AG10803 (cell line): ENCODE measurements at regions not wholly inside any gene's neighbourhood (a gene's known extent, or its start where the extent isn't known, plus 50 kb on each side); places are given as distances from the start of the nearest gene placed in this dataset.

ENCODE experiments used
- DNase-seq: peaks from one replicate; pipeline ENCODE4 v3.0.0; 2010; ENCODE audit warnings: low read depth
- H3K4me3 ChIP-seq: 2 replicates; pipeline ENCODE4 v1.5.1; 2011; ENCODE audit warnings: mild to moderate bottlenecking, low read length, control low read depth
- CTCF ChIP-seq: conservative IDR thresholded peaks from 2 replicates; pipeline ENCODE4 v1.5.1; 2011; ENCODE audit warnings: mild to moderate bottlenecking, low read length, control low read depth, inconsistent platforms

- no peak for DNase-seq
- H3K4me3 ChIP-seq, result no peak overlapping the region
- TF ChIP-seq CTCF, result no peak
Observed at GRCh38 chr9:81132318-81132717, 557.0 kb downstream of the TLE1 start.

- no peak for TF ChIP-seq CTCF
- H3K4me3 ChIP-seq, result no peak overlapping the region
- DNase-seq, result no peak
Observed at GRCh38 chr9:81128701-81129100, 560.6 kb downstream of the TLE1 start.

DNA sequence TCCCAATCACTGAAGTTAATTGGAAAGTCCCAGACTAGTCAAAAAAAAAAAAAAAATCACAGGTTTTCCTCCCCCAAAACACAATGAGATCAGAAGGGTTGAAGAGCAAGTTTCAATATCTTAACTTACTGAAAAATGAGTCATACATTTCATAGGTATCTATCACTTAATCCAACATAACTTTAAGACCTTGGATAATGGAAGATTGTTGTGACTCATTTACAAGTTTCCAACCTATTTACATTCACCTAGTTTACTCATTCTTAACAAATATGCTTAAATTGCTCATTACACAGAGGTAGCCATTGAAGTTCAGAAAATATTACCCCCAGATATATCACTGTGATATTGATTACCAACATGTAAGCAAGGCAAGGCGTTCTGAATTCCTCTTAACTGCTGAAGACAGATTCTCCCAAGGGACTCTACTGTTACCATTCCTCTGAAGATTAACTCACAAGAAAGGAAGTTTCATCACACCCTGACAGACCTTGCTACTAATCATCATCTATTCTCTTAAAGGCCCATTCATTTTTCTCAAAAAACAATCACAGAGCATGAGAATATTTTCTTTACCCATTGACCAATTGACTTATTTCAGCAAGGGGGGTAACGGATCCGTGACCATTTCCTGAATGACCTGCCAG, 563.8 kb downstream of the TLE1 start:
- TF ChIP-seq CTCF, result no peak
- DNase-seq, result no peak
- H3K4me3 ChIP-seq, result no peak overlapping the region

DNA sequence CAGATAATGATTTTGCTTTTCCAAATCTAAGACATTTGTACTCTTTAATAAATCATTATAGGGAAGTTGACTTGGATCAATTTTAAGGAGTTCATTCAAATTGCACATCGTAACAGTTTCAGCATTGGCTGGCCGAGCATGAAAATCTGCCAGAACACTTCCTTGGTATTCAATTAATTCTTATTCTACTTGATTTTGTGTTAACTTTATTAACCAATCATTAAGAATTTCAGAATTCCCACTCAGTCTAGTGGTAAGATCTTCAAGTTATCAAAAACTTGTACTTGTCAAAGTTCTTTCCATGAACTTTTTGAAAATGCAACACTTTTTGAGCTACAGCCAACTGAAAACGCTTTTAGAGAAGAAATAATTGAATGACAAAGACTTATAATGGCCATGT, 565.8 kb downstream of the TLE1 start:
- no peak overlapping the region for H3K4me3 ChIP-seq
- no peak for TF ChIP-seq CTCF
- no peak for DNase-seq

DNA sequence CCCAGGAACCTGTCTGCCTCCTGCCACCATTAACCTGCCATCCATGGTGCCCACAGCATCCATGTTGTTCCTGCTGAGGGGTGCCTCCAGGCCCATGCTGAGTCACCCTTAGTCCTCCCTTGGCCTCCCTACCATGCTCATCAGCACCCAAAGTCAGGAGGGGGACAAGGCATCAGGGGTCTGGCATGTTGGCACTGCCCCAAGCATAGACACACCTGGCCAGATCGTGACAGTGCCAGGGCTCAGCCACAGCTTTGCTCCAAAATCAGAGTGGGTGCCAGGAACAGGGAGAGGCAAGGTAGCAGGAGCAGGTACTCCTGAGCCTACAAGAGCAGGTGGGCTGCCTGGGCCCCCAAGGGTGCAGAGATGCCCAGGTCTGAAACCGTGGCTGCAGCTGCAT, 566.6 kb downstream of the TLE1 start:
- TF ChIP-seq CTCF, result no peak
- no peak overlapping the region for H3K4me3 ChIP-seq

GRCh38 chr9:81119591-81119990, 569.8 kb downstream of the TLE1 start:
- H3K4me3 ChIP-seq, result no peak overlapping the region
- no peak for TF ChIP-seq CTCF
- no peak for DNase-seq

More for the DNA sequence above, 566.6 kb downstream of the TLE1 start:
- DNase-seq, result no peak

GRCh38 chr9:81118416-81118815, 570.9 kb downstream of the TLE1 start:
- DNase-seq, result no peak
- TF ChIP-seq CTCF, result no peak
- no peak overlapping the region for H3K4me3 ChIP-seq
